HepG2 (cell line): ENCODE measurements at regions not wholly inside any gene's neighbourhood (a gene's known extent, or its start where the extent isn't known, plus 50 kb on each side); places are given as distances from the start of the nearest gene placed in this dataset.
A peak's percentile ranks its signal among the peaks of the same experiment; 100 is the strongest.

Experiments
- ATAC-seq: fragments of 200-7000 bp; cut with Tn5 transposase; 3 replicates; pipeline ENCODE4 v1.9.1; 2020; ENCODE audit warnings: mild to moderate bottlenecking, moderate library complexity
- BruUV-seq: library from RNA; stranded (reverse); fragments of 400-500 nt; replicated peaks from 2 replicates; lab custom pipeline; 2021; lab: Mats Ljungman, UMichigan
- CTCF ChIA-PET: fragments of 300-600 bp; formaldehyde crosslinking; extraction: SDS; loops from one replicate; lab custom pipeline; 2021; ENCODE audit warnings: low total read pairs, inconsistent platforms, low intra/inter-chr PET ratio; lab: Yijun Ruan, JAX
- POLR2A ChIA-PET: fragments of 350-600 bp; sonication (Branson Sonifier 250); formaldehyde crosslinking; loops from one replicate; lab custom pipeline; 2020; ENCODE audit warnings: antibody characterized with exemption, inconsistent platforms; lab: Yijun Ruan, JAX
- DNase-seq: peaks from one replicate; pipeline ENCODE4 v3.0.0-alpha.2; 2015; ENCODE audit warnings: low spot score
- FAIRE-seq: peaks from 3 replicates; lab custom pipeline; 2011; peaks lifted over from hg19 to GRCh38; lab: Jason Lieb, UNC
- H2AFZ ChIP-seq: one replicate; pipeline ENCODE4 v1.6.1; 2011; ENCODE audit warnings: low read length, inconsistent platforms
- H3K27ac ChIP-seq: fragments of 300-600 bp; 3 replicates; pipeline ENCODE4 v1.8.0; 2011; ENCODE audit warnings: mixed run types, mild to moderate bottlenecking, mixed read lengths, low read length, inconsistent platforms; ENCODE audit not compliant: insufficient read depth; ENCODE audit errors: extremely low read length
- H3K27me3 ChIP-seq, 2 experiments: fragments of 200-600 bp in 1 of 2; 2 replicates in 1 of 2; 3 replicates in 1 of 2; pipeline versions ENCODE4 v1.6.0 to v1.8.0; 2011; ENCODE audit warnings: low read length in 2 of 2, mild to moderate bottlenecking in 2 of 2, moderate library complexity in 2 of 2, inconsistent platforms in 1 of 2; ENCODE audit not compliant: insufficient read depth in 2 of 2, control insufficient read depth in 1 of 2
- H3K36me3 ChIP-seq, 2 experiments: fragments of 200-600 bp in 1 of 2; replicated peaks in 1 of 2; 2 replicates in 1 of 2; 3 replicates in 1 of 2; pipeline versions ENCODE4 v1.5.1 to v1.8.0; 2011; ENCODE audit warnings: low read length in 2 of 2, inconsistent platforms in 1 of 2; ENCODE audit not compliant: insufficient read depth in 2 of 2, control insufficient read depth in 1 of 2
- H3K4me1 ChIP-seq: 2 replicates; pipeline ENCODE4 v1.5.1; 2012; ENCODE audit warnings: low read length, inconsistent platforms; ENCODE audit not compliant: insufficient read depth
- H3K4me2 ChIP-seq: 2 replicates; pipeline ENCODE4 v1.6.0; 2011; ENCODE audit warnings: low read depth, low read length, inconsistent platforms
- H3K4me3 ChIP-seq, 3 experiments: fragments of 200-600 bp in 1 of 3; sonication (generic), shearing (Covaris generic) in 1 of 3; replicated peaks in 1 of 3; 2 replicates each; pipeline ENCODE4 v1.5.1; 2011 to 2016; ENCODE audit warnings: low read length in 3 of 3, inconsistent platforms in 2 of 3, low read depth in 2 of 3, mild to moderate bottlenecking in 2 of 3, control low read depth in 1 of 3, mixed read lengths in 1 of 3; ENCODE audit not compliant: insufficient read depth in 1 of 3
- H3K79me2 ChIP-seq: one replicate; pipeline ENCODE4 v1.6.1; 2011; ENCODE audit warnings: low read length, inconsistent platforms; ENCODE audit not compliant: insufficient read depth
- H3K9ac ChIP-seq: 2 replicates; pipeline ENCODE4 v1.6.0; 2011; ENCODE audit warnings: mild to moderate bottlenecking, low read depth, low read length, inconsistent platforms; ENCODE audit not compliant: insufficient read depth
- H3K9me3 ChIP-seq: 2 replicates; pipeline ENCODE4 v1.5.1; 2012; ENCODE audit warnings: mild to moderate bottlenecking, low read length
- H4K20me1 ChIP-seq: 2 replicates; pipeline ENCODE4 v1.6.0; 2011; ENCODE audit warnings: inconsistent platforms, mild to moderate bottlenecking, low read length, moderate library complexity; ENCODE audit not compliant: insufficient read depth
- ATF7-NPFF ChIP-seq: sonication (generic); formaldehyde crosslinking; IDR thresholded peaks from 2 replicates; pipeline ENCODE4 v1.8.1; 2023; ENCODE audit warnings: mild to moderate bottlenecking, low read depth, missing genetic modification reagents, moderate library complexity
- CEBPG ChIP-seq: IDR thresholded peaks from 2 replicates; pipeline ENCODE4 v1.6.1; 2016
- ELF3 ChIP-seq: IDR thresholded peaks from 2 replicates; pipeline ENCODE4 v1.6.1; 2016; ENCODE audit warnings: missing genetic modification reagents, missing compliant biosample characterization
- FOXM1 ChIP-seq: sonication (generic); formaldehyde crosslinking; IDR thresholded peaks from 2 replicates; pipeline ENCODE4 v1.5.0; 2020; ENCODE audit warnings: missing genetic modification reagents
- HNF4G ChIP-seq, 2 experiments: sonication (generic) in 1 of 2; formaldehyde crosslinking in 1 of 2; IDR thresholded peaks; 2 replicates each; pipeline versions ENCODE4 v1.4.0 to v1.6.1; 2011 to 2020; ENCODE audit warnings: borderline replicate concordance in 2 of 2, low read depth in 2 of 2, mild to moderate bottlenecking in 2 of 2, low read length in 1 of 2, missing genetic modification reagents in 1 of 2, moderate library complexity in 1 of 2
- NFAT5 ChIP-seq: sonication (generic); formaldehyde crosslinking; IDR thresholded peaks from 2 replicates; pipeline ENCODE4 v1.4.0; 2020; ENCODE audit warnings: missing genetic modification reagents
- PAXIP1 ChIP-seq: sonication (generic); formaldehyde crosslinking; conservative IDR thresholded peaks from 2 replicates; pipeline ENCODE4 v1.4.0; 2020; ENCODE audit warnings: mild to moderate bottlenecking, missing genetic modification reagents, moderate library complexity
- RERE ChIP-seq: IDR thresholded peaks from 2 replicates; pipeline ENCODE4 v1.6.1; 2016; ENCODE audit warnings: low read depth, missing genetic modification reagents, missing compliant biosample characterization
- SCMH1 ChIP-seq: sonication (generic); formaldehyde crosslinking; IDR thresholded peaks from 2 replicates; pipeline ENCODE4 v1.9.0; 2021; ENCODE audit warnings: missing genetic modification reagents, mild to moderate bottlenecking, borderline replicate concordance
- ZNF563 ChIP-seq: sonication (generic); formaldehyde crosslinking; IDR thresholded peaks from 2 replicates; pipeline ENCODE4 v1.8.0; 2022; ENCODE audit warnings: mild to moderate bottlenecking, moderate library complexity, missing genetic modification reagents
- WGBS: methylation state at CpG from one replicate; pipeline ENCODE4 v1.1.6; 2017; ENCODE audit warnings: low lambda C conversion rate; 5-methylcytosine and 5-hydroxymethylcytosine counted together
- in situ Hi-C: cut with HindIII; loops from 2 replicates; pipeline ENCODE4 v1.10.0; 2017; ENCODE audit warnings: low pct_unique_long_range_greater_than_20kb; ENCODE audit not compliant: extremely low pct_ligation_motif_present
- intact Hi-C: fragments of 100-400 bp; cut with micrococcal nuclease; formaldehyde crosslinking; loops from one replicate; pipeline ENCODE4 v1.10.0; 2022; ENCODE audit not compliant: unreplicated experiment

- no peak overlapping the region for H3K9ac ChIP-seq
- H3K79me2 ChIP-seq = no peaks in the 10 kb centered on the region
- in situ Hi-C loops (no loop called here), intact Hi-C loops (no loop called here)
- peak; percentile 88 for ATAC-seq
- H4K20me1 ChIP-seq = no peaks in the 10 kb centered on the region
- ChIA-PET POLR2A (no interaction called here), CTCF (no interaction called here)
- FAIRE-seq = no peak
- H3K4me3 ChIP-seq = no peak overlapping the region
- no TSS peak for BruUV-seq
- WGBS = 5% methylated on average over 4 of the region's 4 CpGs
- no peak overlapping the region for H3K27ac ChIP-seq
- DNase-seq = peak; percentile 17
- no peaks in the 10 kb centered on the region for H3K36me3 ChIP-seq
- H3K9me3 ChIP-seq = no peaks in the 10 kb centered on the region
- H3K4me2 ChIP-seq = peak overlapping the region; percentile 40
- no peak overlapping the region for H2AFZ ChIP-seq
- peaks cover 29% of the 10 kb centered on the region for H3K4me1 ChIP-seq
- no peaks in the 10 kb centered on the region for H3K27me3 ChIP-seq
- peak; percentile 23; the same call in 1 of the 2 replicates for TF ChIP-seq HNF4G (IDR thresholded peaks at IDR 0.05; ENCODE audit: borderline replicate concordance, low read depth, low read length)
- no peak for TF ChIP-seq HNF4G (CRISPR knock-in tag; IDR thresholded peaks at IDR 0.05; ENCODE audit: borderline replicate concordance, low read depth)
- TF ChIP-seq ATF7-NPFF (CRISPR knock-in tag) = no peak
- TF ChIP-seq CEBPG (CRISPR knock-in tag) = peak; percentile 57
- no peak for TF ChIP-seq NFAT5 (CRISPR knock-in tag)
- TF ChIP-seq PAXIP1 (CRISPR knock-in tag) = peak; percentile 62
- TF ChIP-seq ZNF563 = no peak
- TF ChIP-seq ELF3 (CRISPR knock-in tag) = peak; percentile 44; the same call in 1 of the 2 replicates
- no peak for TF ChIP-seq SCMH1 (CRISPR knock-in tag)
- no peak for TF ChIP-seq RERE (CRISPR knock-in tag)
- no peak for TF ChIP-seq FOXM1 (CRISPR knock-in tag)
These were observed 67.7 kb upstream of the OSTN start for GRCh38 chr3:191131305-191131704.
